Upper lobe of right lung (tissue), 1 donor: ENCODE measurements at regions not wholly inside any gene's neighbourhood (a gene's known extent, or its start where the extent isn't known, plus 50 kb on each side); places are given as distances from the start of the nearest gene placed in this dataset.

Experiments used
- ATAC-seq: fragments of 200-7000 bp; cut with Tn5 transposase; one replicate; pipeline ENCODE4 v1.9.1; 2020; ENCODE audit warnings: mild to moderate bottlenecking, moderate library complexity
- DNase-seq: peaks from one replicate; pipeline ENCODE4 v3.0.0-alpha.2; 2020
- H3K27ac ChIP-seq: fragments of 200-600 bp; one replicate; pipeline ENCODE4 v1.8.0; 2022
- H3K27me3 ChIP-seq: fragments of 200-600 bp; one replicate; pipeline ENCODE4 v1.8.0; 2022; ENCODE audit warnings: mild to moderate bottlenecking
- H3K36me3 ChIP-seq: fragments of 200-600 bp; one replicate; pipeline ENCODE4 v1.8.0; 2022
- H3K4me1 ChIP-seq: fragments of 200-600 bp; one replicate; pipeline ENCODE4 v1.8.0; 2022
- H3K4me3 ChIP-seq: fragments of 200-600 bp; one replicate; pipeline ENCODE4 v1.8.0; 2022; ENCODE audit warnings: mild to moderate bottlenecking
- H3K9me3 ChIP-seq: fragments of 200-600 bp; one replicate; pipeline ENCODE4 v1.8.0; 2022
- CTCF ChIP-seq: fragments of 200-600 bp; IDR thresholded peaks from one replicate; pipeline ENCODE4 v1.8.0; 2022; ENCODE audit warnings: antibody characterized with exemption
- intact Hi-C: fragments of 100-400 bp; cut with DNase I; formaldehyde crosslinking; loops from one replicate; pipeline ENCODE4 v1.11.0; 2022
- donor health status: DM: no; HTN: yes; CAD: no; lungs with severe emphysema.

- no peaks in the 10 kb centered on the region for H3K27me3 ChIP-seq
- no peak overlapping the region for H3K4me3 ChIP-seq
- no peak for DNase-seq
- H3K27ac ChIP-seq, result no peak overlapping the region
- no peaks in the 10 kb centered on the region for H3K36me3 ChIP-seq
- no peaks in the 10 kb centered on the region for H3K4me1 ChIP-seq
- intact Hi-C loops, result no loop called here
- ATAC-seq, result no peak
- H3K9me3 ChIP-seq, result no peaks in the 10 kb centered on the region
- no peak for TF ChIP-seq CTCF
These were observed 590.0 kb upstream of the NOX3 start for GRCh38 chr6:156045401-156046267.

- Histone ChIP-seq H3K4me1 (no peaks in the 10 kb centered on the region), H3K4me3 (no peak overlapping the region), H3K36me3 (no peaks in the 10 kb centered on the region), H3K9me3 (no peaks in the 10 kb centered on the region), H3K27ac (no peak overlapping the region), H3K27me3 (no peaks in the 10 kb centered on the region)
- no peak for TF ChIP-seq CTCF
- DNase-seq (no peak), ATAC-seq (no peak)
- intact Hi-C loops, result no loop called here
These were observed 578.0 kb upstream of the NOX3 start for GRCh38 chr6:156033598-156033997.

DNA sequence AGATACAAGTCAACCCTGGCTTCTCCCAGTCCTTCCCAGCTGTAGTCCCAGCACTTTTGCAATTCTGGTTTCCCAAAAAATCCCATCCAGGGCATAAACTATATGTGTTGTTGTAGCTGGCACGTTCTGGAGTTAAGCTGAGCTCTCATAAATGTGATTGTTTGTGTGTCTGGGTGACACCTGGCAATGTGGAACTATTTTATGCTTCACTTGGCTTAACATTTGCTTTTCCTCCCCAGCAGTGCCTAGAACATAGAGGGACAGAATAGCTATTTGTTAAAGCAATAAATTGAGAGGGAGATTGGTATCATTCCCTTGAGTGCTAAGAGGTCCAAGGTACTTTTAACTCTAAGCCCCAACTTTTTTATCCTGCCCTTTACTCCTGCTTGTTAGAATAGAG, 575.9 kb upstream of the NOX3 start:
- Histone ChIP-seq H3K4me3 (no peak overlapping the region), H3K4me1 (no peaks in the 10 kb centered on the region), H3K36me3 (no peaks in the 10 kb centered on the region), H3K27me3 (no peaks in the 10 kb centered on the region), H3K27ac (no peak overlapping the region), H3K9me3 (no peaks in the 10 kb centered on the region)
- no peak for TF ChIP-seq CTCF
- intact Hi-C loops, result no loop called here
- ATAC-seq, result no peak
- no peak for DNase-seq

DNA sequence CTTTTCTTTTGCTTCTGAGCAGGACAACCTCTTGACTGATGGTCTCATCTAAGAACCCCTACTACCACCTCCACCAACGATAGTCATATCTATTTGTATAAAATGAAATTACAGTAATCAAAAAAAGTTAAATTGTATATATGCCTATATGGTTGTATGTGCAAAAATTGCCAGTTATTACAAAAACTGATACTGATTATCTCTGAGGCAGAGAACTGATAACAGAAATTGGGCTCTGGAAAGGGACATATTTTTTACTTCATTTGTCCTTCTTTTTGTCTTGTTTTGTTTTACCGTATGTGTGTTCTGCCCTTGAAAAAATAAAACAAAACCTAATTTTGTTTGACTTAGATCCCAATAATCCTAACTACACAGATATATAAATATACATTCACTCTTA, 574.4 kb upstream of the NOX3 start:
- Histone ChIP-seq H3K4me3 (no peak overlapping the region), H3K4me1 (no peaks in the 10 kb centered on the region), H3K27me3 (no peaks in the 10 kb centered on the region), H3K27ac (no peak overlapping the region), H3K9me3 (no peaks in the 10 kb centered on the region), H3K36me3 (no peaks in the 10 kb centered on the region)
- DNase-seq, result no peak
- intact Hi-C loops, result no loop called here
- no peak for TF ChIP-seq CTCF
- ATAC-seq, result no peak

DNA sequence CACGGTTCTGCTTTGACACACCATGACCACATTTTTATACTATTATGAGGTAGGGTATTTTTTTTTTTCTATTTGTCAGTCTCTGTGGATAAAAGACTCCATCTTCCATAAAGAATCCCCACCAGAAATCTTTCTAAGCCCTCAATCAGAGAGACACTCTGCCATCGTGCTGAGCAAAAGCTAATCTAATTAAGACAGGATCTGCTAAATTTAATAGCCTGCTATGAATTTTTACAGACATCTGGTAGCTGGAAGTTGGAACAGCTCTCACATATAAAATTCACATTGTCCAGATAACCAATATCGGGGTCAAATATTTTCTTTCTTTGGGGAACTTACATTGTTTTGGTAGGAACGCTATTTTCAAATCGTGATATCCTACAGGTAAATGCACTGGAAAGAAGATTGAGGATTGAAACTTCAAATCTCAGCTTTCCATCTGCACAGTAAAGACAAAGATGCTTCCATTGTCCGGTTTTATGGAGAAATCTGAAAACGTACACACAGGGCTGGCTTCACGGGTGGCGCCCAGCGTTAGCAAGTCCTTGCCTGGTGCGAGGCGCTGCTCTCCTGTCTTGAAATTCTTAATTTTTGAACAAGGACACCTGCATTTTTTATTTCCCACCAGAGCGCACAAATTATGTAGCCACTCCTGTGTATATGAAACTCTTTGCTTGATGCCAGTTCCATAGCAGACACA, 573.8 kb upstream of the NOX3 start:
- TF ChIP-seq CTCF, result no peak
- H3K4me1 ChIP-seq, result no peaks in the 10 kb centered on the region
- H3K27me3 ChIP-seq, result no peaks in the 10 kb centered on the region
- DNase-seq, result no peak
- intact Hi-C loops, result no loop called here
- no peak overlapping the region for H3K27ac ChIP-seq
- H3K9me3 ChIP-seq, result no peaks in the 10 kb centered on the region
- no peak overlapping the region for H3K4me3 ChIP-seq
- no peaks in the 10 kb centered on the region for H3K36me3 ChIP-seq
- no peak for ATAC-seq
